KMS-11 (cell line): ENCODE measurements at regions not wholly inside any gene's neighbourhood (a gene's known extent, or its start where the extent isn't known, plus 50 kb on each side); places are given as distances from the start of the nearest gene placed in this dataset.

Experiments
- H2AFZ ChIP-seq: fragments of 200-600 bp; sonication (generic); 2 replicates; pipeline ENCODE4 v1.6.1; 2016; ENCODE audit warnings: antibody characterized with exemption, mixed run types, low read depth
- H3K27ac ChIP-seq: fragments of 200-600 bp; sonication (generic); 2 replicates; pipeline ENCODE4 v1.6.1; 2016; ENCODE audit warnings: mild to moderate bottlenecking, mixed run types
- H3K27me3 ChIP-seq: fragments of 200-600 bp; sonication (generic); 2 replicates; pipeline ENCODE4 v1.6.1; 2017; ENCODE audit warnings: mild to moderate bottlenecking, low read depth, mixed run types, moderate library complexity; ENCODE audit not compliant: insufficient read depth
- H3K36me3 ChIP-seq: fragments of 200-600 bp; sonication (generic); 2 replicates; pipeline ENCODE4 v1.6.1; 2017; ENCODE audit warnings: mild to moderate bottlenecking, mixed run types; ENCODE audit not compliant: insufficient read depth
- H3K4me1 ChIP-seq: fragments of 200-600 bp; sonication (generic); 2 replicates; pipeline ENCODE4 v1.6.1; 2016; ENCODE audit warnings: mild to moderate bottlenecking, low read depth, mixed run types; ENCODE audit not compliant: poor library complexity, severe bottlenecking
- H3K4me2 ChIP-seq: fragments of 200-600 bp; sonication (generic); 2 replicates; pipeline ENCODE4 v1.7.0; 2016; ENCODE audit warnings: mild to moderate bottlenecking, mixed run types
- H3K4me3 ChIP-seq: fragments of 200-600 bp; sonication (generic); IDR thresholded peaks from 2 replicates; pipeline ENCODE4 v1.6.1; 2017; ENCODE audit warnings: low read depth, low read length, mixed read lengths; ENCODE audit not compliant: insufficient read depth
- H3K79me2 ChIP-seq: fragments of 200-600 bp; sonication (generic); 2 replicates; pipeline ENCODE4 v1.6.1; 2016; ENCODE audit warnings: low read depth, mixed run types; ENCODE audit not compliant: insufficient read depth
- H3K9ac ChIP-seq: fragments of 200-600 bp; sonication (generic); 2 replicates; pipeline ENCODE4 v1.6.1; 2016; ENCODE audit warnings: mild to moderate bottlenecking, mixed run types
- H4K20me1 ChIP-seq: fragments of 200-600 bp; sonication (generic); 2 replicates; pipeline ENCODE4 v1.6.1; 2016; ENCODE audit warnings: mild to moderate bottlenecking, mixed run types; ENCODE audit not compliant: insufficient read depth
- TF ChIP-seq, protein P1 (sequence below): fragments of 200-600 bp; sonication (generic); conservative IDR thresholded peaks from 2 replicates; pipeline ENCODE4 v1.6.1; 2017; ENCODE audit warnings: low read depth, mild to moderate bottlenecking, antibody characterized with exemption, low read length, moderate library complexity, mixed read lengths

DNA sequence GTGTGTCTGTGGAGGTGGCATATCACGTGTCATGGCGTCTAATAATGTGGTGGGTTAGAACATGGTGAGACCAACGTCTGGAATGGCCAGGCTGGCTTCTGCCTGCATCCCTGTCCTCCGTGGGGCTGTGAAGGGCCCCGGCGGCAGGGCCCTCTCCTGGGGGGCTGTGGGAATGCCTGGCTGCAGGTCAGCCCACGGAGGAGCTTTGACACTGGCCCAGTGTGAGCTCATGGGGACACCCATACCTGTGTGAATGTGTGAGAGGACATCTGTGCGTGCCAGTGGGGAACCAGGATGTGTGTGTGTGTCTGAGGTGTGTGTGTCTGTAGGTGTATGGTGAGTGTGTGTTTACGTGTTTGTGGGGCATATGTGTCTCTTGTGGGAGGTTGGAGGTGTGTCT is 300.1 kb downstream of the TEX29 start:
- no peaks in the 10 kb centered on the region for H3K79me2 ChIP-seq
- H3K4me1 ChIP-seq: no peaks in the 10 kb centered on the region
- H4K20me1 ChIP-seq: no peaks in the 10 kb centered on the region
- no peak overlapping the region for H3K27ac ChIP-seq
- H3K36me3 ChIP-seq: no peaks in the 10 kb centered on the region
- H3K27me3 ChIP-seq: no peaks in the 10 kb centered on the region
- H2AFZ ChIP-seq: no peak overlapping the region
- no peak overlapping the region for H3K4me3 ChIP-seq
- H3K9ac ChIP-seq: no peak overlapping the region
- H3K4me2 ChIP-seq: no peak overlapping the region
- TF ChIP-seq, protein P1, sequence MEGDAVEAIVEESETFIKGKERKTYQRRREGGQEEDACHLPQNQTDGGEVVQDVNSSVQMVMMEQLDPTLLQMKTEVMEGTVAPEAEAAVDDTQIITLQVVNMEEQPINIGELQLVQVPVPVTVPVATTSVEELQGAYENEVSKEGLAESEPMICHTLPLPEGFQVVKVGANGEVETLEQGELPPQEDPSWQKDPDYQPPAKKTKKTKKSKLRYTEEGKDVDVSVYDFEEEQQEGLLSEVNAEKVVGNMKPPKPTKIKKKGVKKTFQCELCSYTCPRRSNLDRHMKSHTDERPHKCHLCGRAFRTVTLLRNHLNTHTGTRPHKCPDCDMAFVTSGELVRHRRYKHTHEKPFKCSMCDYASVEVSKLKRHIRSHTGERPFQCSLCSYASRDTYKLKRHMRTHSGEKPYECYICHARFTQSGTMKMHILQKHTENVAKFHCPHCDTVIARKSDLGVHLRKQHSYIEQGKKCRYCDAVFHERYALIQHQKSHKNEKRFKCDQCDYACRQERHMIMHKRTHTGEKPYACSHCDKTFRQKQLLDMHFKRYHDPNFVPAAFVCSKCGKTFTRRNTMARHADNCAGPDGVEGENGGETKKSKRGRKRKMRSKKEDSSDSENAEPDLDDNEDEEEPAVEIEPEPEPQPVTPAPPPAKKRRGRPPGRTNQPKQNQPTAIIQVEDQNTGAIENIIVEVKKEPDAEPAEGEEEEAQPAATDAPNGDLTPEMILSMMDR: no peak

DNA sequence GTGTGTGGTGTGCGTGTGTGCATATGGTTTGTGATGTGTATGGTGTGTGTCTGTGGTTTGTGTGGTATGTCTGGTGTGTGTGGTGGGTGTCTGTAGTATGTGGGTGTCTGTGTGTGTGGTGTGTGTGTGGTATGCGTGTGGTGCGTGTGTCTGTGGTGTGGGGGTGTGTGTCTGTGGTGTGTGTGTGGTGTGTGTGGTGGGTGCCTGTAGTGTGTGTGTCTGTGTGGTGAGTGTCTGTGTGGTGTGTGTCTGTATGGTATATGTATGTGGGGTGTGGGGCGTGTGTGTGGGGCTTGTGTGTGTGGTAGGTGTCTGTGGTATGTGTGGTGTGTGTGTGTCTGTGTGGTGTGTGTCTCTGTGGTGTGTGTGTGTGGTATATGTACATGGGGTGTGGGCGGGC is 300.7 kb downstream of the TEX29 start:
- Histone ChIP-seq H3K27me3 (no peaks in the 10 kb centered on the region), H3K27ac (no peak overlapping the region), H3K79me2 (no peaks in the 10 kb centered on the region), H3K9ac (no peak overlapping the region), H3K4me3 (no peak overlapping the region), H3K4me2 (no peak overlapping the region), H3K36me3 (no peaks in the 10 kb centered on the region), H3K4me1 (no peaks in the 10 kb centered on the region), H4K20me1 (no peaks in the 10 kb centered on the region), H2AFZ (no peak overlapping the region)
- TF ChIP-seq, protein P1: no peak

DNA sequence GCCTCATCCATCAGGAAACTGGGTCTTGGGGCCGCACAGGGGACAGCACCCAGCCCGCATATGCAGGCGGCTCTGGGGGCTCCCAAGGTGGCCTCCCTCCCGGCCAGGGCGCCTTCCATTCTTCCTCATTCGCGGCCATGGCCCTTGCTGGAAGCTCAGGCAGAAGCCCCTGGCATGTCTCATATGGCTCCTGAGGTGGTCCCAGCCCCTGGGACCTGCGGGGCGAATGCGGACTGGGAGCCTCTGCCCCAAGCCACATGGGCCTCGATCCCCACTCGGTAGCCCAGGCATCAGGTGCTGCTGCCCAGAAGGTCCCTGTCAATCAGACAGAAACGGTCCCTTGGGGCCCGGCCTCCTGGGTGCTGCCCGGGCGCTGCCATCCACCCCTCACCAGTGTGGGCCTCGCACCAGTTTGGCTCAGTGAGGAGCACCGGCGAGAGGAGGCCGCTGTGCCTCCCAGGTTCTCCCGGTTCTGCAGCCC is 301.6 kb downstream of the TEX29 start:
- H2AFZ ChIP-seq: no peak overlapping the region
- H4K20me1 ChIP-seq: no peaks in the 10 kb centered on the region
- no peak overlapping the region for H3K27ac ChIP-seq
- H3K9ac ChIP-seq: no peak overlapping the region
- H3K4me3 ChIP-seq: no peak overlapping the region
- H3K4me1 ChIP-seq: no peaks in the 10 kb centered on the region
- H3K36me3 ChIP-seq: no peaks in the 10 kb centered on the region
- TF ChIP-seq, protein P1: no peak
- no peaks in the 10 kb centered on the region; the same call in 1 of the 2 replicates for H3K27me3 ChIP-seq
- no peak overlapping the region for H3K4me2 ChIP-seq
- H3K79me2 ChIP-seq: no peaks in the 10 kb centered on the region

DNA sequence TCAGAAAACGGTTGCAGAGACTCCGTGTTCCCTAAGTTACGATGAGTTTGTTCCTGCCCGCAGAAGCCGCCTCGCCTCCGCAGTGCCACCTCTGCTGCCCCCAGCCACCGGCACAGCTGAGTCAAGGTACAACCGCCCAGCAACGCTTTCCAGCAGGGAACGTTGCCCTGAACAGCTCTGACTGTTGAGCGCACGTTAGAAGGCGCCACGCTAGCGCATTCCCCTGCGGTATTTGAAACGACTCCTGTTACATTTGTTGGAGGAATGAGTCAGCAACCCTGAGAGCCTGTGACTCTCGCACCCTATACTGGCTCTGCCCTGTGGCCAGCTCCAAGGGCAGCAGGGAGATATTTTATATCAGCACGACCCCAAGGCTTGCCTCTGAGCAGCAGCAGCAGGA is 302.8 kb downstream of the TEX29 start:
- H3K36me3 ChIP-seq: no peaks in the 10 kb centered on the region
- no peaks in the 10 kb centered on the region for H4K20me1 ChIP-seq
- no peak overlapping the region for H3K4me3 ChIP-seq
- no peaks in the 10 kb centered on the region; the same call in 1 of the 2 replicates for H3K27me3 ChIP-seq
- no peak overlapping the region for H3K9ac ChIP-seq
- no peak overlapping the region for H3K27ac ChIP-seq
- no peaks in the 10 kb centered on the region for H3K4me1 ChIP-seq
- no peaks in the 10 kb centered on the region for H3K79me2 ChIP-seq
- no peak overlapping the region for H2AFZ ChIP-seq
- TF ChIP-seq, protein P1: no peak
- no peak overlapping the region for H3K4me2 ChIP-seq
